ENCODE measurements at regions not wholly inside any gene's neighbourhood (a gene's known extent, or its start where the extent isn't known, plus 50 kb on each side); places are given as distances from the start of the nearest gene placed in this dataset.

DNA sequence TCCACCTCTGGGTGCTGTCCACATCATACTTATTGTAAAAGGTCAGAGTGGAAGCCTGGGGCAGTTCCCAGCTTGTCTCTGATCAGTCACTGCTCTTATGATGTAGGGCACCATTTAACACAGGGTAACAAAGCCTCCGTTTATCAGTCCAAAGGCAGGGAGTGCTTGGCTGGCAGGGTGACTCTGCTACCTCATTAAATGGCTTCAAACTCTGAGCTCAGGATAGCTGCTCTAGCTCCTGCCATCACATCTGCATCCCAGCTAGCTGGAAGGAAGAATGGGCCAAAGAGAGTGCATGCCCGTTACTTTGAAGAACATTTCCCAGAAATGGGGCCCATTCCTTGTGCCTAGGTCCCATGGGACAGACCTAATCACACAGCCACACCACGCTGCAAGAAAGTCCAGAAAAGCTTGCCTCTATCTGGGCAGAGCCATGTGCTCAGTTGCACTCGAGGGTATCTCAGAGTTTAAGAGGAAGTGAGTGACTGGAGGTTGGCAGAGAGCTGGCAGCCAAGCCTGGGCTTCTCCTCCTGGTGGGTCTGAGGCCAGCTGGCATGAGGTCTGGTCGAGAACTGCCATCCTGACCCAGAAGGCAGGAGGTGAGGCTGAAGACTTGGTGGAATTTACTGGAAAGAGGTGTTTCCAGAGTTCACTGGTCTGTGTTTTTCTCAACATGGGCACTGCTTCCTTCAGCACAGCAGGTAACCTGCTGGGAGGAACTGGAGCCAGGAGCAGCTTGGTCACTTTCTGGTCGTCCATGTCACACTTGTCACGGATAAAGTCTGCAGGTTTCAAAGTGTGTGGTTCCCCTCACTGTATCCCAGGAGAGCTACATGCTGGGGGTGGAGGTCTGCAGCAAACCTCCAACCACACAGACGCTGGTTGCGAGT is 935.7 kb downstream of the BRD1 start:
- no peak for DNase-seq

GRCh38 chr22:48890693-48891554 is 936.7 kb downstream of the BRD1 start:
- no peak for DNase-seq

DNA sequence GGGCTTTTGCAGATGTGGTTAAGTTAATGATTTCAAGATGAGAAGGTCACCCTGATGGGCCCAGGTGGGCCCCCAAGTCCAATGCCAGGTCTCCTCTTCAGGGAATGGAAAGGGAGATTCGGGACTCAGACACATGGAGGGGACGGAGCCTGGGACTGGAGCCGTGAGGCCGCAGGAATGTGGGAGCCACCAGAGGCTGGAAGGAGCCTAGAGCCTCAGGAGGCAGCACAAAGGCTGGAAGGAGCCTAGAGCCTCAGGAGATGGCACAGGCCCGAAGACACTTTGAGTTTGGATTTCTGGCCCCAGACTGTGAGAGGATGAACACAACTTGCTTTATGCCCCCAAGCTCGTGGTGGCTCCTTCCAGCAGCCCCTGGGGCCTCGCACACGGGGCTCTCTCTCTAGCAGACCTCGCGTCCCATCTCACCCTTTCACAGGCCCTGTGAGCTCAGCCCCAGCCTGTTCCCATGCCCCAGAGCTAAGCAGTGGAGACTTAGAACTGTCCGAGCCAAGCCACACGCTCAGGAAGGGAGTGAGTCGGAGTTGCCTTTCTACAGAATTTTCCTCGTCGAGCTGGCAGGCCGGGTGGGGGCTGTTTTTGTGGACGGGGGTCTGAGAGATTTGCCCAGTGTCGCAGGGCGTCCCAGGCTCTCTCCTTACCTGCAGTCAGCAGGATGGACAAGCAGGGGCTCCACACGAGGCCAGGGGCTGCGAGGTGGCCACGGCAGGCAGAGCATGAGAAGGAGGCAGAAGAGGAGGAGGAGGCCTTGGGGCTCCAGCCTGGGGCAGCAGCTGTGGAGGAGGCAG is 937.6 kb downstream of the BRD1 start:
- no peak for DNase-seq

DNA sequence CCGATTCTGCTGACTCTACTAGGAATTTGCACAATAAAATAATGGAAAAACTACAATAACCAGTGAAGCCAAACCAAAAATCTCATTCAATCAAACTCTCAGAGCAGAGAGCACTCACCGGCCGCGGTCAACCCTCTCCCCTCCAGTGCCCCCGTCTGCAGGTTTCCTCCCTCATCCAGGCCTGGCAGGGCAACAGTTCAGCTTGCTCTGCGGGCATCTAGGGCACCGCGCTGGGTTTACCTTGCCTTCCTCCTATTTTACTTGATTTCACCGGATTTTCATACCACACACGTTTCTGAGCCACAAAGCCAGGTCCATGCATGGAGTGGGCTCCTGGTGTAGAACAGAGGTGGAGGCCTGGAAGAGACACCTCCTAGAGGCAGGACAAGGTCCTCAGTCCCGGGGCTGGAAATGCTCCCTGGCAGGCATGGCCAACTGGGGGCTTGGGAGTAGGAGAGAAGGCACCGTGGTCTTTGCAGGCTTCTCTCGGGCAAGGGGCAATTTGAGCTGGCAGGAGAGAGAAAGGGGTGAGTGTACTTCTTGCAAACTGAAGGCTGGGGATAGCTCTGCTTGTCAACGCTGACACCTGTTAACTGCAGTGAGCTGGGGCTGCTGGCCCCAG is 938.4 kb downstream of the BRD1 start:
- DNase-seq: no peak

DNA sequence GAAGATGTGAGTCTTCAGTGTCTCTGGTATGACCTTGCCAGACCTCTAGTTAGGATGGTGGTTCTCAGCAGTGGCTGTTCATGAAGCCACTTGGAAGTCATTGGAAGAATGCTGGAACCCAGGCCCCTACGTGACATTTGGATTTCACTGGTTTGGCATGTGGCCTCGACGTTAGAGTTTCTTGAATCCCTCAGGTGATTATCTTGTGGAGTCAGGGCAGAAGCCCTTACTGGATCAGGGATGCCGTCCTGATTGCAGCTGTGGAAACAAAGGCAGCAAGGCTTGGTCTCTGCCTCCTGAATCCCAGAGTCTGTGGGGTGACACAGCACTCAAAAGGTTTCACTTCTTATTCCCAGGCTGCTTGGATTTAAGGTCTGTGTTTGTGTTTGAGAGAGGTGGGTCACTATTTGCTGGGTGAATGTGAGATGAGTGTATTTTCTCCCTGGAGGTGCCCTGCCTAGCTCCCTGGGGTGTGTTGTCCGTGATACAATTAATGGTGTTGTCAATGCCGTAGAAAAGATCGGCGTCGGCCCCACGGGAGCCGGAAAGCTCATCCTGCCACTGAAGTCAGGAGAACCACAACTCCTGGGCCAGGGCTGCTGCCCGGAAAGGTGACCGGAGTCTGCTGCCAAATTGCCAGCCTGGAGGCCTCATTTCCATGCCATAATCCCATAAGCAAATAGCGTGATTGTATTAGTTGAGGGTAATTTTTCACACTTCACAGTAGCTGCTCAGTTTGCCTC is 939.0 kb downstream of the BRD1 start:
- no peak for DNase-seq

DNA sequence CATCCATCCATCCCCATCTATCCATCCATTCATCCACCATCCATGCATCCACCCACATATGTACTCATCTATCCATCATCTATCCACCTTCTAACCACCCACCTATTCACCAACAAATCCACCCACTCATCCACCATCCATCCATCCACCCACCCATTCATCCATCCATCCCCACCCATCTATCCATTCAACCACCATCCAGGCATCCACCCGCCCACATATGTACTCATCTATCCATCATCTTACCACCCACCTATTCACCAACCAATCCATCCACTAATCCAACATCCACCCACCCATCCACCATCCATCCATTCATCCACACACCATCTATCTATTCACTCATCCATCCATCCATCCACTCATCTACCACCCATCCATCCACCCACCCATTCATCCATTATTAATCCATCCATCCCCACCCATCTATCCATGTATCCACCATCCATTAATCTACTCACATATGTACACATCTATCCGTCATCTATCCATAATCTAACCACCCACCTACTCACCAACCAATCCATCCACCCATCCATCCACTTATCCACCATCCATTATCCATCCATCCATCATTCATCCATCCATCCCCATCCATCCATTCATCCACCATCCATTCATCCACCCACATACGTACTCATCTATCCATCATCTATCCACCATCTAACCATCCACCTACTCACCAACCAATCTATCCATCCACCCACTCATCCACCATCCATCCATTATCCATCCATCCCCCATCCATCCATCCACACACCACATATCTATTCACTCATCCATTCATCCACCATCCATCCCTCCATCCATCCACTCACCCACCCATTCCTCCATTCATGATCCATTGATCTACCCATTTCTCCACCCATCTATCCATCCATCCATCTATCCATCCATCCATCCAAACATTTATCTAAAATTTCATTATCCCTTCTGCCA is 940.0 kb downstream of the BRD1 start:
- no peak for DNase-seq

- DNase-seq: no peak
Measured at GRCh38 chr22:48886604-48887393, 940.9 kb downstream of the BRD1 start.

GRCh38 chr22:48885919-48886305 is 941.8 kb downstream of the BRD1 start:
- no peak for DNase-seq

DNA sequence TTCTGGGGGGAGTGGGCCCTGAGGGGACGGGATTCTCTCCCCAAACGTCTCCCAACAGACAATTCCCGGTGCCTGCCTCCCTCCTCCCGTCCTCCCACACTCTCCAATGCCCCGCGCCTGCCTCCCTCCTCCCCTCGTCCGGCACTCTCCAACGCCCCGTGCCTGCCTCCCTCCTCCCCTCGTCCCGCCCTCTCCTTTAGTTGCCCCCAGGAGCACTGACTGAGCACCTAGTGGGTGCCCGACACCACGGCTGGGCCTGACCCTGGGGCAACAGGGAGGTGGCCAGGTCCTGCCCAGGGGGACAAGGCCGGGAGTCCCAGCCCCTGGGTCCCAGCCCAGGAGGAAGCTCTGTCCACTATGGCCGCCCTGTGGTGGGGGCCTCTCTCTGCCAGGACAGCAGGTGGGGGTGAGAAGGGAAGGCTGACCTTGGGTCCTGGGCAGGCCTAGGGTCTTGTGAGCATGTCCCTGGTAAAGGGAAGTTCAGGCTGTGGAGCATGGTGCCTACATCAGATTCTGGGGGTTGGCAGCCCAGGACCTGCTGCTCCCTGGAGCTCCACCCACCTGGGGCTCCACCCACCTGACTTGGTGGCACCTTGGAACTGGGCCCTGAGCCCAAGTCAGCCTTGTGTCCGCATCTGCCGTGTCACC is 942.3 kb downstream of the BRD1 start:
- DNase-seq: no peak

DNA sequence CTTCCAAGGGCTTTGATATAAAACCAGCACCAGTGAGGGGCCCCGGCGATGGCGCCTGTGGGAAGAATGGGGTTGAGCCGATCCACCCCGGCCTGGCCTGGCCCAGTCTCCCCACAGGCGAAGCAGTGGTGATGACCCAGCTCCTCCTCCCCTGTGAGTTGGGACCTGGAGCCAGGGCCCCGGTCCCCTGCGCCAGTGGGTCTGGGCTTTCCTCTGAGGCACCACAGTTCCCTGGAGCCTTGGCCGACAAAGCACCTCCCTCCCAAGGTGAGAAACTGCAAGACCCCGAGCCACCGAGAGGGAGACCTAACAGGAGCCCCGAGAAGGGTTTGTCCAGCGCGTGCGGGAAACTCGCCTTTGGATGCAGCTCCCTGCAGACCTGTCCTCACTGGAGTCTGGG is 942.9 kb downstream of the BRD1 start:
- DNase-seq: no peak

GRCh38 chr22:48884324-48884723 is 943.3 kb downstream of the BRD1 start:
- DNase-seq: no peak

DNA sequence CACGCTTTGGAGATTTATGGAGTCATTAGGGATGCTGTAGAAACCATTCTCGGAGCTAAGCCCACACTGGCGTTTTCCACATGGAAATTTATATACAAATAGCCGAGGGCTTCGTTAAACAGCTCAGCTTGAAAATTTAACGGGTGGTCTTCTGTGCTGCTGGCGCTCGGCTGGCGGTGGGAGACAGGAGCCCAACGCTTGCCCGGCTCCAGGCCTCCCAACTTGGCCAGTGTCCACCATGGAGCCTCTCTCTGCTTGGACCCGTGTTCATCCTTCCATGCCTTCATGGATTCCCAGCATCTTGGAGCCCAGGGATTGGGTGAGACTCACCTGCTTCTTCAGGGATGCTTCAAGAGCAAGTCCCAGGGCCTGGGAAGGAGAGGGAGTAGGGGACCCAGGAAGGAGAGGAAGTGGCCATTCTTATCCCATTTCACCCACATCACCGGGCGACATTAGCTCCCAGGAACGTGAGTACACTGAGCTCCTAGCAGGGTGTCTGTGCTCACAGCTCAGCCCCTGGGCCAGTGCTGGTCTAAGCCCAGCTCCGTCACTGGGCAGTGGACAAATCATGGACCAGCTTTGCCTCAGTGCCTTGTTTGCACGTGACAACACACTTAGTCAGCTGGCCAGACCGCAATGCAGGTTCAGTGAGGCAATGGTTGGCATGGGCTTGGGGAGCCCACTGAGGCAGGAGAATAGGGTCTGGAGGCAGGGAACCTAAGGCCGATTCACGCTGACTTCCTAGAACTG is 944.3 kb downstream of the BRD1 start:
- DNase-seq: no peak

DNA sequence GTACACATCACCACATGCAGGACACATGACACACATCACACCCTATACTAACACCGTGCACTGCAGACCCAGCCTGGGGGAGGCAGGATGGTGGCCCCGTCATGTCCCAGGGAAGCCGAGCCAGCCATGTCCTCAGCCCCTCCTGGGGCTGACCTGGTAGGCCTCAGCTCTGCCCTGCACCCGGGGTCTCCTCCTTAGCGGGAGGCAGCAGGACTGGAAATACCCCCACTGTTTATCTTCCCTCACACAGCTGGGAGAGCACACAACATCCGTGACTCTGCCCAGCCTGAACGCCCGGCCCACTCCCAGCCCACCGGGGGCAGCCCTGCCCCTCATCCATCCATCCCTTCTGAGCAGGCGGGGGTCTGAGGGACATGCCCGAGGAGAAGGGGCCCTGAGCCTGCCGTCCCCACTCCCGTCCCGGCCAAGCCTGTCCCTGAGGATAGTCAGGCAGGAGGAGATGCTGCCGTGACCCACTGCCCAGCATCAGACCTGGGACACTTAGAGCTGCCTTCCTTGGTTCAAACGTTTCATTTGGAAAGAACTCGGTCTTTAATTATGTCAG is 945.0 kb downstream of the BRD1 start:
- no peak for DNase-seq

DNA sequence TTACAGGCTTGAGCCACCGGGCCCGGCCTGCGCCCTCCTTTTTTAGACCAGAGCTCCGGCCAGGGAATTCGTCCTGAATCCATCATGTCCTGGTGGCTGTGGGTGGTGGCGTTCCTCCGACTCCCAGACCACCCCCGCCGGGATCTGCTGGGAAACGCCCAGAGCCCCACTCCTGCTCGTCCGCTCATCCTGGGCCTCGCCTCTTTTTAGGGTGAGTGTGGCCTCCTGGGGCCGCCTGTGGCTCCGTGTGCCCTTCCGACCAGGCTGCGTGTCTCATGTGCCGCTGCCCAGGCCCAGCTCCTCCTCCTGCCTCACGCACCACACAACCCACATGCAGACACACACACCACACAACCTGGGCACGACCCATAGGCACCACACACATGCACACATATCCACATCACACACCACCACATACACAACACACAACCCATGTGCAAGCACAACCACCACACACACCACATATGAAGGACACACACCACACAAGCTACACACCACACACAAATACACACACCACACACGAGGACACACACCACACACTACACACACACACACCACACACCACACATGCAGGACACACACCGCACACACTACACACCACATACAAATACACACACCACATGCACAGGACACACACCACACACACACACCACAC is 946.2 kb downstream of the BRD1 start:
- no peak for DNase-seq

GRCh38 chr22:48880749-48881148 is 946.9 kb downstream of the BRD1 start:
- no peak for DNase-seq

GRCh38 chr22:48876951-48877350 is 950.7 kb downstream of the BRD1 start:
- no peak for DNase-seq

DNA sequence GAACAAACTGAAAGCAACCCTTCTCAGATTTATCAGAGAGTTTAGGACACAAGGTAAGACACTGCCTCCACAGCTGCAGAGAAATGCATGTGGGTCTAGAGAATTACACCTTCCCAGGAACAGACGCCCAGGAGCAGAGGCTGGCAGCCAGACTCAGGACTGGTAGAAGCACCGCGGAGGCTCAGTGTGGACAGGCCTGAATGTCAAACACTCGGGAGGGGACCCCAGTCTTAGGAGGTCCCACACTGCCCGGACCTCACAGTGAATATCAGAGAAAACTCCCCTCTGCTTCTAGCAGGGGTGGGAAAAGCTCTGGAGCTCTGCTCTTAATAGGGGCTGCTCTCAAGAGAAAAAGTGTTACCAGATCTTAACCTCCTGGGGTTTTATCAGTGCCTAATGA is 952.7 kb downstream of the BRD1 start:
- no peak for DNase-seq

GRCh38 chr22:48873191-48873520 is 954.5 kb downstream of the BRD1 start:
- no peak for DNase-seq
